ENCODE measurements at regions not wholly inside any gene's neighbourhood (a gene's known extent, or its start where the extent isn't known, plus 50 kb on each side); places are given as distances from the start of the nearest gene placed in this dataset.
"Not testable (repeated sequence)": the region's sequence is repeated elsewhere in the genome, so short reads cannot be mapped to it uniquely, and the experiment has no call there.

- POLR2A ChIA-PET: not testable (repeated sequence)
These were observed 147.5 kb upstream of the SOD1 start for GRCh38 chr21:31511999-31512398.

GRCh38 chr21:31511258-31511657 lies 148.2 kb upstream of the SOD1 start:
- peaks cover 14 to 40% (median 23%) of the 10 kb centered on the region in 7 donors for H3K4me1 Mint-ChIP-seq
- ChIA-PET CTCF (no interaction called here), POLR2A (interaction anchor here (0.7 kb wide), 1 partner anchor 49 kb away, joined by 4 read pairs; no protein-coding TSS in a partner anchor)
- no peaks in the 10 kb centered on the region for H3K27me3 ChIP-seq (ENCODE audit: control insufficient read depth in 2 of 2, insufficient read depth in 2 of 2, low read length in 2 of 2)
- intact Hi-C loops (cut with micrococcal nuclease): no loop called here
- no peak overlapping the region for H3K27ac Mint-ChIP-seq
- no peaks in the 10 kb centered on the region for H3K9me3 Mint-ChIP-seq
- DNase-seq (no peak), ATAC-seq (no peak)
- H3K36me3 Mint-ChIP-seq: peaks cover 0 to 7% (median 0%) of the 10 kb centered on the region in 5 donors
- no peak overlapping the region for H3K4me3 ChIP-seq (ENCODE audit: low read length)
- H3K9me3 ChIP-seq (ENCODE audit: control insufficient read depth in 2 of 3, low read length in 3 of 3): no peaks in the 10 kb centered on the region
- peaks cover 0 to 50% (median 0%) of the 10 kb centered on the region in 5 donors for H3K27me3 Mint-ChIP-seq
- H3K4me1 ChIP-seq (ENCODE audit: control insufficient read depth in 2 of 2, insufficient read depth in 2 of 2, low read length in 2 of 2): peaks cover 6 to 13% of the 10 kb centered on the region in 2 donors
- no peak overlapping the region for H3K27ac ChIP-seq (ENCODE audit: low read depth, low read length)
- H3K36me3 ChIP-seq (ENCODE audit: control insufficient read depth in 2 of 3, insufficient read depth in 3 of 3, low read length in 3 of 3): no peaks in the 10 kb centered on the region
- no peak overlapping the region for H3K4me3 Mint-ChIP-seq

More at GRCh38 chr21:31511999-31512398, 147.5 kb upstream of the SOD1 start:
- H3K36me3 ChIP-seq (ENCODE audit: control insufficient read depth in 2 of 3, insufficient read depth in 3 of 3, low read length in 3 of 3); ATAC-seq; CTCF ChIA-PET; H3K4me3 ChIP-seq (ENCODE audit: low read length); H3K27ac Mint-ChIP-seq; H3K4me3 Mint-ChIP-seq; intact Hi-C loops (cut with micrococcal nuclease); H3K27me3 ChIP-seq (ENCODE audit: control insufficient read depth in 2 of 2, insufficient read depth in 2 of 2, low read length in 2 of 2); H3K36me3 Mint-ChIP-seq; H3K9me3 Mint-ChIP-seq; DNase-seq; H3K9me3 ChIP-seq (ENCODE audit: control insufficient read depth in 2 of 3, low read length in 3 of 3); H3K27ac ChIP-seq (ENCODE audit: low read depth, low read length): not testable (repeated sequence)
- H3K4me1 Mint-ChIP-seq: peaks cover 12 to 34% (median 21%) of the 10 kb centered on the region in 7 donors
- H3K4me1 ChIP-seq (ENCODE audit: control insufficient read depth in 2 of 2, insufficient read depth in 2 of 2, low read length in 2 of 2): peaks cover 6 to 13% of the 10 kb centered on the region in 2 donors
- H3K27me3 Mint-ChIP-seq: peaks cover 0 to 50% (median 0%) of the 10 kb centered on the region in 5 donors

- intact Hi-C loops (cut with micrococcal nuclease): loop anchor here (1.0 to 5.0 kb wide), 7 partner anchors 50 to 311 kb away; no protein-coding TSS in a partner anchor
- ChIA-PET CTCF (no interaction called here), POLR2A (interaction anchor here (0.6 kb wide), 1 partner anchor 102 kb away, joined by 7 read pairs; no protein-coding TSS in a partner anchor)
- H3K36me3 ChIP-seq (ENCODE audit: control insufficient read depth in 2 of 3, insufficient read depth in 3 of 3, low read length in 3 of 3): no peaks in the 10 kb centered on the region
- H3K27ac Mint-ChIP-seq: peak overlapping the region in 7 of 9 donors; percentile 7 to 83 (median 78)
- DNase-seq: peak; percentile 24 to 81 (median 54)
- H3K27ac ChIP-seq (ENCODE audit: low read depth, low read length): no peak overlapping the region
- H3K4me3 Mint-ChIP-seq: peak overlapping the region in 8 of 10 donors; percentile 32 to 79 (median 60)
- peaks cover 14 to 47% (median 34%) of the 10 kb centered on the region in 7 donors for H3K4me1 Mint-ChIP-seq
- ATAC-seq: peak; percentile 66
- H3K9me3 ChIP-seq (ENCODE audit: control insufficient read depth in 2 of 3, low read length in 3 of 3): no peaks in the 10 kb centered on the region
- H3K27me3 ChIP-seq (ENCODE audit: control insufficient read depth in 2 of 2, insufficient read depth in 2 of 2, low read length in 2 of 2): no peaks in the 10 kb centered on the region
- H3K4me1 ChIP-seq (ENCODE audit: control insufficient read depth in 2 of 2, insufficient read depth in 2 of 2, low read length in 2 of 2): peaks cover 6 to 16% of the 10 kb centered on the region in 2 donors
- H3K27me3 Mint-ChIP-seq: peaks cover 0 to 57% (median 0%) of the 10 kb centered on the region in 5 donors
- no peak overlapping the region for H3K4me3 ChIP-seq (ENCODE audit: low read length)
- H3K36me3 Mint-ChIP-seq: peaks cover 0 to 10% (median 0%) of the 10 kb centered on the region in 5 donors
- H3K9me3 Mint-ChIP-seq: peaks cover 0 to 2% (median 0%) of the 10 kb centered on the region in 11 donors
These were observed 150.1 kb upstream of the SOD1 start for GRCh38 chr21:31509194-31510017.

GRCh38 chr21:31505975-31506374 lies 153.5 kb upstream of the SOD1 start:
- H3K27ac ChIP-seq (ENCODE audit: low read depth, low read length): no peak overlapping the region
- intact Hi-C loops (cut with micrococcal nuclease): loop anchor here (5.0 kb wide), 3 partner anchors 76 to 304 kb away; no protein-coding TSS in a partner anchor
- H3K4me1 ChIP-seq (ENCODE audit: control insufficient read depth in 2 of 2, insufficient read depth in 2 of 2, low read length in 2 of 2): peaks cover 6 to 16% of the 10 kb centered on the region in 2 donors
- H3K27me3 ChIP-seq (ENCODE audit: control insufficient read depth in 2 of 2, insufficient read depth in 2 of 2, low read length in 2 of 2): no peaks in the 10 kb centered on the region
- H3K9me3 ChIP-seq (ENCODE audit: control insufficient read depth in 2 of 3, low read length in 3 of 3): no peaks in the 10 kb centered on the region
- Mint-ChIP-seq H3K4me1 (peaks cover 14 to 49% (median 35%) of the 10 kb centered on the region in 7 donors), H3K9me3 (peaks cover 0 to 2% (median 0%) of the 10 kb centered on the region in 11 donors), H3K36me3 (peaks cover 0 to 9% (median 0%) of the 10 kb centered on the region in 5 donors), H3K4me3 (peak overlapping the region in 6 of 10 donors; percentile 0 to 19 (median 8)), H3K27ac (peak overlapping the region in 4 of 9 donors; percentile 1 to 44 (median 24)), H3K27me3 (peaks cover 0 to 46% (median 0%) of the 10 kb centered on the region in 5 donors)
- no peak for ATAC-seq
- no peaks in the 10 kb centered on the region for H3K36me3 ChIP-seq (ENCODE audit: control insufficient read depth in 2 of 3, insufficient read depth in 3 of 3, low read length in 3 of 3)
- ChIA-PET CTCF (no interaction called here), POLR2A (interaction anchor here (0.6 kb wide), 1 partner anchor 106 kb away, joined by 5 read pairs; no protein-coding TSS in a partner anchor)
- no peak overlapping the region for H3K4me3 ChIP-seq (ENCODE audit: low read length)
- DNase-seq: peak in 3 of 9 donors; percentile 10 to 26 (median 12)

GRCh38 chr21:31503939-31504338 lies 155.6 kb upstream of the SOD1 start:
- ChIA-PET POLR2A (no interaction called here), CTCF (no interaction called here)
- DNase-seq (no peak), ATAC-seq (no peak)
- H3K27ac Mint-ChIP-seq: no peak overlapping the region
- peaks cover 0 to 4% (median 0%) of the 10 kb centered on the region in 5 donors for H3K36me3 Mint-ChIP-seq
- H3K27me3 Mint-ChIP-seq: peaks cover 0 to 43% (median 0%) of the 10 kb centered on the region in 5 donors
- Histone ChIP-seq H3K4me3 (ENCODE audit: low read length) (no peak overlapping the region), H3K4me1 (ENCODE audit: control insufficient read depth in 2 of 2, insufficient read depth in 2 of 2, low read length in 2 of 2) (peaks cover 0 to 4% of the 10 kb centered on the region in 2 donors), H3K27me3 (ENCODE audit: control insufficient read depth in 2 of 2, insufficient read depth in 2 of 2, low read length in 2 of 2) (no peaks in the 10 kb centered on the region), H3K9me3 (ENCODE audit: control insufficient read depth in 2 of 3, low read length in 3 of 3) (no peaks in the 10 kb centered on the region), H3K36me3 (ENCODE audit: control insufficient read depth in 2 of 3, insufficient read depth in 3 of 3, low read length in 3 of 3) (no peaks in the 10 kb centered on the region), H3K27ac (ENCODE audit: low read depth, low read length) (no peak overlapping the region)
- H3K4me1 Mint-ChIP-seq: peaks cover 5 to 31% (median 21%) of the 10 kb centered on the region in 7 donors
- intact Hi-C loops (cut with micrococcal nuclease): no loop called here
- H3K9me3 Mint-ChIP-seq: peaks cover 0 to 2% (median 0%) of the 10 kb centered on the region in 11 donors
- no peak overlapping the region for H3K4me3 Mint-ChIP-seq

GRCh38 chr21:31503467-31503866 lies 156.0 kb upstream of the SOD1 start:
- H3K27me3 Mint-ChIP-seq: peaks cover 0 to 39% (median 0%) of the 10 kb centered on the region in 5 donors

More at GRCh38 chr21:31503467-31503866, 156.0 kb upstream of the SOD1 start:
- Histone ChIP-seq H3K9me3 (ENCODE audit: control insufficient read depth in 2 of 3, low read length in 3 of 3) (no peaks in the 10 kb centered on the region), H3K4me1 (ENCODE audit: control insufficient read depth in 2 of 2, insufficient read depth in 2 of 2, low read length in 2 of 2) (peaks cover 0 to 4% of the 10 kb centered on the region in 2 donors), H3K36me3 (ENCODE audit: control insufficient read depth in 2 of 3, insufficient read depth in 3 of 3, low read length in 3 of 3) (no peaks in the 10 kb centered on the region), H3K27ac (ENCODE audit: low read depth, low read length) (no peak overlapping the region), H3K27me3 (ENCODE audit: control insufficient read depth in 2 of 2, insufficient read depth in 2 of 2, low read length in 2 of 2) (no peaks in the 10 kb centered on the region), H3K4me3 (ENCODE audit: low read length) (no peak overlapping the region)
- Mint-ChIP-seq H3K36me3 (peaks cover 0 to 4% (median 0%) of the 10 kb centered on the region in 5 donors), H3K27ac (no peak overlapping the region), H3K4me3 (no peak overlapping the region), H3K9me3 (peaks cover 0 to 2% (median 0%) of the 10 kb centered on the region in 11 donors), H3K4me1 (peaks cover 5 to 30% (median 20%) of the 10 kb centered on the region in 7 donors)
- DNase-seq (no peak), ATAC-seq (no peak)
- ChIA-PET POLR2A (no interaction called here), CTCF (no interaction called here)
- intact Hi-C loops (cut with micrococcal nuclease): no loop called here
